ENCODE measurements at regions not wholly inside any gene's neighbourhood (a gene's known extent, or its start where the extent isn't known, plus 50 kb on each side); places are given as distances from the start of the nearest gene placed in this dataset.

GRCh38 chr13:50283017-50283416 is 267.8 kb downstream of the KCNRG start:
- no peak for TF ChIP-seq CTCF (IDR thresholded peaks at IDR 0.05)
- DNase-seq = no peak
- Mint-ChIP-seq H3K27me3 (ENCODE audit: low read depth, poor library complexity) (peaks cover 8% of the 10 kb centered on the region), H3K27ac (no peak overlapping the region), H3K4me3 (no peak overlapping the region), H3K9me3 (peaks cover 28% of the 10 kb centered on the region), H3K4me1 (peaks cover 20% of the 10 kb centered on the region), H3K36me3 (ENCODE audit: low read depth) (peaks cover 21% of the 10 kb centered on the region)

- H3K4me1 Mint-ChIP-seq = peaks cover 20% of the 10 kb centered on the region
- peaks cover 31% of the 10 kb centered on the region for H3K9me3 Mint-ChIP-seq
- peaks cover 8% of the 10 kb centered on the region for H3K27me3 Mint-ChIP-seq (ENCODE audit: low read depth, poor library complexity)
- H3K27ac Mint-ChIP-seq = no peak overlapping the region
- TF ChIP-seq CTCF (IDR thresholded peaks at IDR 0.05) = no peak
- no peak overlapping the region for H3K4me3 Mint-ChIP-seq
- no peak for DNase-seq
- peaks cover 29% of the 10 kb centered on the region for H3K36me3 Mint-ChIP-seq (ENCODE audit: low read depth)
Measured at GRCh38 chr13:50284540-50284939, 269.3 kb downstream of the KCNRG start.

- Mint-ChIP-seq H3K36me3 (ENCODE audit: low read depth) (peaks cover 27% of the 10 kb centered on the region), H3K27me3 (ENCODE audit: low read depth, poor library complexity) (peaks cover 5% of the 10 kb centered on the region), H3K4me1 (peaks cover 14% of the 10 kb centered on the region), H3K9me3 (peaks cover 31% of the 10 kb centered on the region), H3K4me3 (no peak overlapping the region), H3K27ac (no peak overlapping the region)
- TF ChIP-seq CTCF (IDR thresholded peaks at IDR 0.05) = no peak
- no peak for DNase-seq
Measured at GRCh38 chr13:50285283-50285682, 270.0 kb downstream of the KCNRG start.

- Mint-ChIP-seq H3K27ac (peak overlapping the region; percentile 15), H3K9me3 (peaks cover 27% of the 10 kb centered on the region), H3K4me3 (no peak overlapping the region), H3K4me1 (peaks cover 14% of the 10 kb centered on the region), H3K27me3 (ENCODE audit: low read depth, poor library complexity) (peaks cover 7% of the 10 kb centered on the region), H3K36me3 (ENCODE audit: low read depth) (peaks cover 22% of the 10 kb centered on the region)
- DNase-seq = no peak
- no peak for TF ChIP-seq CTCF (IDR thresholded peaks at IDR 0.05)
Measured at GRCh38 chr13:50286324-50286723, 271.1 kb downstream of the KCNRG start.

- DNase-seq = no peak
- no peak overlapping the region for H3K4me3 Mint-ChIP-seq
- no peak for TF ChIP-seq CTCF (IDR thresholded peaks at IDR 0.05)
- H3K27ac Mint-ChIP-seq = no peak overlapping the region
- H3K36me3 Mint-ChIP-seq (ENCODE audit: low read depth) = peaks cover 17% of the 10 kb centered on the region
- H3K4me1 Mint-ChIP-seq = peaks cover 14% of the 10 kb centered on the region
- H3K9me3 Mint-ChIP-seq = peaks cover 24% of the 10 kb centered on the region
- H3K27me3 Mint-ChIP-seq (ENCODE audit: low read depth, poor library complexity) = peaks cover 2% of the 10 kb centered on the region
Measured at GRCh38 chr13:50290186-50290585, 274.9 kb downstream of the KCNRG start.

GRCh38 chr13:50291611-50292010 is 276.4 kb downstream of the KCNRG start:
- no peak for DNase-seq
- Mint-ChIP-seq H3K27ac (no peak overlapping the region), H3K4me1 (peaks cover 6% of the 10 kb centered on the region), H3K9me3 (peaks cover 37% of the 10 kb centered on the region), H3K27me3 (ENCODE audit: low read depth, poor library complexity) (peaks cover 2% of the 10 kb centered on the region), H3K36me3 (ENCODE audit: low read depth) (peaks cover 18% of the 10 kb centered on the region), H3K4me3 (no peak overlapping the region)
- TF ChIP-seq CTCF (IDR thresholded peaks at IDR 0.05) = no peak

Data from nephron progenitor cell (in vitro differentiated cells).